Parathyroid adenoma (tissue), 2 donors: ENCODE measurements at regions not wholly inside any gene's neighbourhood (a gene's known extent, or its start where the extent isn't known, plus 50 kb on each side); places are given as distances from the start of the nearest gene placed in this dataset.

Experiments used
- H2AFZ ChIP-seq: fragments of 300-600 bp; sonication (generic); one replicate; pipeline ENCODE4 v1.7.0; 2017; ENCODE audit warnings: antibody characterized with exemption, mild to moderate bottlenecking
- H3K27ac ChIP-seq: fragments of 300-600 bp; sonication (generic); one replicate; pipeline ENCODE4 v1.7.0; 2017
- H3K27me3 ChIP-seq: fragments of 300-600 bp; sonication (generic); one replicate; pipeline ENCODE4 v1.7.0; 2017; ENCODE audit warnings: low read length; ENCODE audit not compliant: control insufficient read depth, insufficient read depth
- H3K36me3 ChIP-seq: fragments of 300-600 bp; sonication (generic); one replicate; pipeline ENCODE4 v1.7.0; 2017; ENCODE audit warnings: low read length; ENCODE audit not compliant: control insufficient read depth, insufficient read depth
- H3K4me1 ChIP-seq: fragments of 300-600 bp; sonication (generic); one replicate; pipeline ENCODE4 v1.7.0; 2017; ENCODE audit warnings: control low read depth
- H3K4me2 ChIP-seq: fragments of 300-600 bp; sonication (generic); one replicate; pipeline ENCODE4 v1.7.0; 2017; ENCODE audit warnings: low read length
- H3K4me3 ChIP-seq: fragments of 300-600 bp; sonication (generic); one replicate; pipeline ENCODE4 v1.7.0; 2017; ENCODE audit warnings: low read depth, low read length
- H3K79me2 ChIP-seq: fragments of 300-600 bp; sonication (generic); one replicate; pipeline ENCODE4 v1.7.0; 2017; ENCODE audit warnings: control low read depth
- H3K9ac ChIP-seq: fragments of 300-600 bp; sonication (generic); one replicate; pipeline ENCODE4 v1.7.0; 2017; ENCODE audit warnings: mild to moderate bottlenecking
- H3K9me3 ChIP-seq: fragments of 300-600 bp; sonication (generic); one replicate; pipeline ENCODE4 v1.7.0; 2017; ENCODE audit warnings: low read length; ENCODE audit not compliant: control insufficient read depth
- CTCF ChIP-seq: fragments of 300-600 bp; sonication (generic); IDR thresholded peaks from one replicate; pipeline ENCODE4 v1.7.0; 2017; ENCODE audit warnings: antibody characterized with exemption, mild to moderate bottlenecking
- donor health status: primary hyperparathyroidism.

- no peaks in the 10 kb centered on the region for H3K4me1 ChIP-seq
- no peak overlapping the region for H3K27ac ChIP-seq
- no peaks in the 10 kb centered on the region for H3K9me3 ChIP-seq
- no peak overlapping the region for H3K4me2 ChIP-seq
- H2AFZ ChIP-seq = no peak overlapping the region
- H3K79me2 ChIP-seq = no peaks in the 10 kb centered on the region
- no peak overlapping the region for H3K4me3 ChIP-seq
- no peaks in the 10 kb centered on the region for H3K36me3 ChIP-seq
- no peak overlapping the region for H3K9ac ChIP-seq
- H3K27me3 ChIP-seq = no peaks in the 10 kb centered on the region
- no peak for TF ChIP-seq CTCF
These were observed 63.5 kb upstream of the ADGRF1 start for GRCh38 chr6:47105469-47106178.

DNA sequence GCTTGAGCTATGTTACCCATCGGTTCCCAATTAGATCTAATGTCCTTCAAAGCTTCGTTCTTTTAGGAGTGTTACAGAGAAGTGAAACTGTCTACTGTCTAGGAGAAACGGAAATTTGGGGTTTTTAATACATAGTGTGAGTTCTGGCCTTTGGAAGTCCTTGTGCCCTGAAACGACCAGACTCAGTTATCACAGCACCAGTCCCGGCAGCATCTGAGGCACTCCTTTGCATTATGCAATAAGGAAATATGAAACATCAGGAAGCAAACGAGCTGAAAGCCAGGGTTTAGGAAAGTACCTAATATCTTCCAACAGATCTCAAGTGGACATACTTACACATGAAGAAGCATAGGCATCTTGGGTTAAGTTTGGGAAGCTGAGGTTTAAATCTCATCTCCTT lies 61.8 kb upstream of the ADGRF1 start:
- H3K9me3 ChIP-seq = no peaks in the 10 kb centered on the region
- no peak for TF ChIP-seq CTCF
- H3K4me1 ChIP-seq = no peaks in the 10 kb centered on the region
- no peaks in the 10 kb centered on the region for H3K79me2 ChIP-seq
- H2AFZ ChIP-seq = no peak overlapping the region
- no peak overlapping the region for H3K9ac ChIP-seq
- H3K27ac ChIP-seq = no peak overlapping the region
- no peak overlapping the region for H3K4me2 ChIP-seq
- no peaks in the 10 kb centered on the region for H3K27me3 ChIP-seq
- no peaks in the 10 kb centered on the region for H3K36me3 ChIP-seq
- H3K4me3 ChIP-seq = no peak overlapping the region

DNA sequence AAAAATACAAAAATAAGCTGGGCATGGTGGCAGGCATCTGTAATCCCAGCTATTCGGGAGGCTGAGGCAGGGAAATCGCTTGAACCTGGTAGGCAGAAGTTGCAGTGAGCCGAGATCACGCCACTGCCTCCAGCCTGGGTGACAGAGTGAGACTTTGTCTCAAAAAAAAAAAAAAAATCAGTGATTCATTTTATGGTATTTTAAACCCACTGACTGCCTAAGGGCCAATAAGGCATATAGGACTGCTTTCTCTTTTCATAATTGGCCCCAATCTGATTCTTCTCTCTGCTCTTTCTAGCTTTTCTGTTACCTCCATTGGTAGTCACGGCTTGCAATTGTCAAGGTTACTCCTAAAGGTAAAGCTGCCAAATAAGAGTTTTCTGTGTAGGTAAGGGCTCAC lies 60.2 kb upstream of the ADGRF1 start:
- Histone ChIP-seq H2AFZ (no peak overlapping the region), H3K4me2 (no peak overlapping the region), H3K79me2 (no peaks in the 10 kb centered on the region)

GRCh38 chr6:47098570-47098993 lies 56.5 kb upstream of the ADGRF1 start:
- no peaks in the 10 kb centered on the region for H3K27me3 ChIP-seq
- no peak overlapping the region for H2AFZ ChIP-seq
- no peak overlapping the region for H3K9ac ChIP-seq
- H3K4me2 ChIP-seq = no peak overlapping the region
- no peak for TF ChIP-seq CTCF
- no peaks in the 10 kb centered on the region for H3K36me3 ChIP-seq
- no peaks in the 10 kb centered on the region for H3K9me3 ChIP-seq
- no peak overlapping the region for H3K4me3 ChIP-seq
- H3K79me2 ChIP-seq = no peaks in the 10 kb centered on the region
- H3K4me1 ChIP-seq = no peaks in the 10 kb centered on the region
- no peak overlapping the region for H3K27ac ChIP-seq

More for the DNA sequence above, 60.2 kb upstream of the ADGRF1 start:
- TF ChIP-seq CTCF = no peak
- H3K9me3 ChIP-seq = no peaks in the 10 kb centered on the region
- no peaks in the 10 kb centered on the region for H3K36me3 ChIP-seq
- no peak overlapping the region for H3K27ac ChIP-seq
- H3K9ac ChIP-seq = no peak overlapping the region
- H3K4me3 ChIP-seq = no peak overlapping the region
- H3K27me3 ChIP-seq = no peaks in the 10 kb centered on the region
- H3K4me1 ChIP-seq = no peaks in the 10 kb centered on the region
